Stimulated activated CD4-positive, alpha-beta T cell treated with anti-CD3 and anti-CD28 coated beads, Interleukin-1b, Interleukin-23, amount 100 ng/mL, for 1 hour (primary cell): ENCODE measurements at regions not wholly inside any gene's neighbourhood (a gene's known extent, or its start where the extent isn't known, plus 50 kb on each side); places are given as distances from the start of the nearest gene placed in this dataset.
"Not testable (repeated sequence)": the region's sequence is repeated elsewhere in the genome, so short reads cannot be mapped to it uniquely, and the experiment has no call there.

Experiments used
- DNase-seq, 2 donors: peaks; one replicate each; pipeline ENCODE4 v3.0.0-alpha.2; 2020; ENCODE audit warnings: low read depth in 2 of 2

DNA sequence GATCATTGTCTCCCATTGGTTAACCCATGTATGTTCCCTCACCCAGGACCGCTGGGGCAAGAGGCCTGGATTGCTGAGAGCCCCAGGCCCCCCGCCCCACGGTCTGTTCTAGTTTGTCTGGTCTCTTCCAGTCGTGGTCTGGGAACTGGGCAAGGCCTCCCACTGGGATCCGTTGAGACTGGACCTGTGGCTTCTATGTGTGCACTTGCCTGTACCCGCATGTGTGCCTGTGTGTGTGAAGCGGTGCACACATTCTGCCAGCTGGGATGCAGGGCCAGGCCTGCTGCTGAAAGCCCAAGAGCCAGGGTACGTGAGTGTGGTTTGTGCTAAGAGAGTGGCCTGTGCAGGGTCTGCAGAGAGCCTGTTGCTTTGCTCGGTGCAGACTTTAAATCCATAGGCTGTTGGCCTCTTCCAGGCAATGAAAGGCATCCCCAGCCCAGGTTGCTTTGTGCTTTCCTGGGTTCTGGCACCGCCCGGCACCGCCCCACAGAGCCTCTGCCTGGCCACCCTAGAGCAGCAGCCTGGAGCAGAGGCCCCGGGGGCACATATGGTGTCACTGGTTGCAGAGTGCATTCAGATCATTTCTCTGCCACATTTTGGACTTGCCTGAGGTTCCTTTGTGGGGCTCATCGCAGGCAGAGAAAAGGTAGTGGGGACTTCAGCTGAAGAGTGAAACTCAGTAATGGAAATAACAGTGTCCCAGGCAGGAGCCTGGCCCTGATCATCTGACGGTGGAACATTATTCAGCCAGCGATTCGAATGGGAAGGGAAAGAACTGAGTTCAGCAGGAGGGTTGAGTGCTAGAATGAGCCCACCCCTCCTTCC, 215.5 kb downstream of the GLRX3 start:
- no peak for DNase-seq

DNA sequence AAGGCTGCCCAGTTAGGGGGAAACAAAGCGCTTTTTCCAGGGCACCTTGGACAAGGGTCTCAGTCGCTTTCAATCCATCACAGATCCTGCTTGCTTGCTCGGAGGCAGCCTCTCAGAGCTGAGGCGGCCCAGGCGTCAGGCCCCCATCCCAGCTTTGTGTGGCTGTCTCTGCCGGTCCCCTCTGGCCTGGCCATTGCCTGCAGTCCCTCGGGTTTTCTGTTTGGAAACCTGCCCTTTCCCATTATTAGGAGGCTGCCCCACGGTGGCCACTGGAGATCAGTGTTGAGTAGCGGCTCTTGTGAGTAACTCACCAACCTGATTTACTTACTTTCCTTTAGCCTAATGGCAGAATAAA, 216.1 kb downstream of the GLRX3 start:
- no peak for DNase-seq

DNA sequence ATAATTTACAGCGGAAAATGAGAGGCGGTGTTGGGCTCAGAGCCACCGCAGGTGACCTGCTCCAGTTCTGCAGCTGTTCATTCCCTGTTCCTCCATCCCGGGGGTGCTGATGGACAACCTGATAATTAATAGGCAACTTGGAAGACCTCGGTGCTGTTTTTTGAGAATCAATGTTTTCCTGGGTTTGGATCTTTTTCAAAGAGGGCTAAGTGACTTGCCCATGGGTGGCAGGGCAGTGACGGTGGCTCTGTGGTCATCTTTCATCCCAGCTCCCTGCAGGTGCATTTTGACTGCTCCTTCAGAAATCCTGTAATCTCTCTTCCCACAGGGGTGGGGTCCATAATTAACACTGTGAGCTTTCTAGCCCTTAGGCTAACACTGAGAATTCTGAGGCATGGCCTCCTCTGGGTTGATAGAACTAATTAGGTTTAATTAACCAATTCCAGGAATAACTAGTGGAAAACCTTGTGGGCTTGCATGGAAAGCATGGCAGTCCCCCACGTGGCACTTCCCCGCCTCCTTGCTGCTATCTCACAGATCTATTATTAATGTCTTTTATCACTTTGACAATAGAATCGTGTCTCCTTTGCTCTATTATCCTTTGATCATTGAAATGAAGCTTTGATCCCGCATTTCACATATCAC, 217.9 kb downstream of the GLRX3 start:
- DNase-seq: no peak

DNA sequence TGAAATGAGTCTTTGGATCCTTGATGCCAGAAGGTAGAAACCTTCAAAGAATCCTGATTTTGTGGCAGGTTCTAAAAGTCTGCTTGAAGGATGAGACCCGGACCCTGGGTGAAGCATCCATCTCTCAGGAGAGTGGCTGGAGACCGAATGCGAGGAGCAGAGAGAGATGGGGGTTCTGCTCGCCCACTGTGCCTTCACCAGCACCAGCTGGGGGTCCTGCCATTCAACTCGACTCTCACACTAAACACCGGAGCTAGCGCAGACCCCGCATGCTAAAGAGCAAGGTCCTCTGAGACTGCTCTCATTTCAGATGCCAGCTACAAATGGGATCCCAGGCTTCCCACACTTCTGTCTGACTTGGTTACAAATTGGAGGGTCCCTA, 218.4 kb downstream of the GLRX3 start:
- no peak for DNase-seq

DNA sequence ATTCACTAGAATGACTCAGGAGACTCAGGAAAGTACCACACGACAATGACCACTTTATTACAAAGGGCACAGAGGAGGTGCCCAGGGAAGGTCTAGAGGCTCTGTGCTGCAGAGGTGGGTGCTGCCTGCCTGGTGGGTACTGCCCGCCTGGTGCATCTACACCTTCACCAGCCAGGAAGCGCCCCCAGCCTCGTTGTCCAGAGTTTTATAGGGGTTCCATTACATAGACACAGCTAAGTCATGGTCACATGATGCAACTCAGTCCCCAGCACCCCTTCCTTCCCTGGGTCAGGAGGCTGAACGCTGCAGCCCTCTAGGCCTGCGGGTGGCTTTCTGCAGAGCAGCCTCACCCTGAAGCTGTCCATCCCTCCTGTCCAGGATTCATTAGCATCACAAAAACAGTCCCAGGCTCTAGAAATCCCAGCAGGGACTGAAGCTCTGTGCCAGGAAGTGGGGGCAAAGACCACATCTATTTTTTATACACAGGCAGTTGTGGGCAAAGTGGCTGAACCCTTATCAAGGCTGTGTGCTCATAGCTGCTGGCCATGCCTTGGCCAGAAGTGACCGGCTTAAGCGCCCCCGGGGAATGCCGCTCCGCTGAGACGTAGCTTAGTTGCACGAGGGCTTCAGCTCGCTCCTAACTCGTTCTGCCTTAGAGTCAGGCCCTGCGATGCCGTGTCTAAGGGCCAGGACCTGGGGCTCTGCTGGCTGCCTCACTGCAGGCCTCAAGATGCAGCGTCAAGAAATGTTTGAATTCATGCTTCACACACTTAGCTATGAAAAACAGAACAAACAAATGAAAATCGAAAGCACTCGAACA, 219.0 kb downstream of the GLRX3 start:
- no peak for DNase-seq

DNA sequence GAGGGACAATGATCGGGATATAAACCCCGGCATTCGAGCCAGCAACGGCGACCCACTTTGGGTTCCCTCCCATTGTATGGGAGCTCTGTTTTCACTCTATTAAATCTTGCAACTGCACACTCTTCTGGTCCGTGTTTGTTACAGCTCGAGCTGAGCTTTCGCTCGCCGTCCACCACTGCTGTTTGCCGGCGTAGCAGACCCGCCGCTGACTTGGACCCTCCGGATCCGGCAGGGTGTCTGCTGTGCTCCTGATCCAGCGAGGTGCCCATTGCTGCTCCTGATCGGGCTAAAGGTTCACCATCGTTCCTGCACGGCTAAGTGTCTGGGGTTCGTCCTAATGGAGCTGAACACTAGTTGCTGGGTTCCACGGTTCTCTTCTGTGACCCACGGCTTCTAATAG, 220.2 kb downstream of the GLRX3 start:
- not testable (repeated sequence) for DNase-seq

DNA sequence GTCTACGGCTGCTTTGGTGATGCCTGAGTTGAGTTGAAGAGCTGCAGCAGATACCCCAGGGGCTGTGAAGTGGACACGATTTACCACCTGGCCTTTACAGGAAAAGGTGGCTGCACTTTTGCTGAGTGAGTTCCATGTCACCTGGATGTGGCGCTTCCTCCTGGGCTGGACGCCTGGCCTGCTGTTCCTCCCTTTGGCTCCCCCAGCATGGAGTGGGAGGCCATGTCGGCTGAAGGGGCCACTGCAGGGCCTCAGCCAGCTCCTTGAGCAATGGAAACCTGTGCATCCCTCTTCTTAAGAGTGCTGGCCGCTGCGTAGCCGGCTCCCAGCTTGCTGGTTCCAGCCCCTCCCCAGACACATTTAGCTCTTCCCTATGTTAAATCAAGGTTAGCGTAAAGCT, 221.0 kb downstream of the GLRX3 start:
- no peak for DNase-seq

DNA sequence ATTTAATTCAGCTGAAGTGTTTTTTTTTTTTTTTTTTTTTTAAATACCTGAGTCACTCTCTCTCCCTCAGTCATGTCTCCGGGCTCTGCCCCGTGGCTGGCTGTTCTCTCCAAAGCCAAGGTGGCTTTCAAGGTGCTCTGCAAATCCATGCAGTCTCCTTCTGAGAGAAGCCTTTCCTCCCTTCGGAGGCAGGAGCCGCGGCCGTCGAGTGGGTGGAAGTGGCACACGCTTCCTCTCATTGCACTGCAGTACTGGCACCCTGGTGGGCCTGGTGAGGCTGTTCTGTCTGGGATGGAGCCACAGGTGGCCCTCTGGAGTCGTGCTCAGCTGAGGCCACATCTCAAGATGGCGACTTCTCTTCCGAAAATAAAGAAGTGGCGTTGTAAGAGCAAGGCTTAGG, 221.8 kb downstream of the GLRX3 start:
- DNase-seq: no peak

DNA sequence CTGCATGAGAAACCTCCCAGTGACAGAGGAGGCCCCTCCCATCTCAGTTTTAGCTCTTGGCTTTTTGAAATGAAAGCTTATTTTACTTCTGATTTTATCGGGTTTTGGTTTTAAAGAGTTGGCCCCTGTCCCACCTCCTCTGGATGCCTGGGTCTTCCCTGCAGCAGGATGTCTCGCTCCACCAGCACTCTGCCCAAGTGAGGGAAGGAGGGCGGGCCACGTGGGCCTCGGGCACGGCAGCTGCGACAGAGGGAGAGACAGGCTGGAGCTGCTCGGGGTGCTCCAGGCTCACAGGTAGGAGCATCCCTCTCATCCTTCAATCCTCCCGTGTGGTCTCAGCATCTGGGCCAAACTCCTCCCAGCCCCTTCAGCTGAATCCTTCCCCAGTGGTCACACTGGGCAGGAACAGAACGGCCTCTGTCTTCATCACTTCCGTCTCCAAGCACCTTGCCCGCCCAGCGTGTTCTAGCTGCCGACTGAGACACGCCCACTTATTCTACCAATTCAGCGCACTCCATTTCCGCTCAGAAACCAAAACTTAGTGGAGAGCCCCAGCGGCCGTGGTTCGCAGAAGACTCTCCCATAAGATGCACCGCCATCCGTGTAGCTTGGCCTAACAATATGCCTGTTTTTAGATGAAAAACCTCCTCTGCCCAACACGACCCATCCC, 222.9 kb downstream of the GLRX3 start:
- no peak for DNase-seq

DNA sequence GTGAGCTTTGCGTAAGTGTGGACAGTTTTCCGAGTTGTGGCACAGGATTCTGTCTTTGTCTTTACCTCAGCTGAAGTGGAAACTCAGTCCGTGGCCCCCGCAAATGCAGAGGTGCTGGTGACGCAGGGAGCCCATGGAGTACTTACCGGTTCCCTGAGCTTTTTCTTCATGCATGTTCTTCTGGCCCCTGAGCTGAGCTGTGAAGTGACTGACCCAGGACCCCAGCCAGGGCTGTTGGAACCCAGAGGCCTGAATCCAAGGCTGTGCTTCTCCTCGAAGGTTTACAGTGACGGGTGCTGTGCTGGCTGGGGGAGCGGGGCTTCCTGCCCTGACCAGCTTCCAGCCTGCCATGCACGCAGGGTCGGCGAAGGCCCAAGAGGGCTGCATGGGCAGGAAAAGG, 223.5 kb downstream of the GLRX3 start:
- no peak for DNase-seq

DNA sequence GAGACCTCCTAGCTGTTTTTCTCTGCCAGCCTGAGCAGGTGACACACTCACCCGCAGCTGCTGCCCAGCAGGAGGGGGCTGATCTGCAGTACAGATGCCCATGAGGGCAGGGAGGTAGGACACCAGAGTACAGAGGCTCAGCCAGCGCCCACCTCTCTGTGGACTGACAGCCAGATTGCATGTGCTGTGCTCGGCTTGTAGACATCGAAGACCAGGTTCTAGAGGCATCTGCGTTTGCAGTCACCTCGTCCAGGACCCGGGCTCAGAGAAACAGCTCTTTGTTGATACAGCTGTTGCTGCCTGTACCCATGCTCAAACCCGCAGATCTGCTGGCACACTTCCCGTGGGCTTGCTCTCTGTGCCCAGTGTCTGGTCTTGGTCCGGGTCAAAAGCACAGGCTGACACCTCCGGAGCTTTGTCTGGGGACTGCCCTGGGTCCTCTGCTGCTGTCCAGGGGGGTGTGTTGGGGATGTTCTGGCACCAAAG, 224.7 kb downstream of the GLRX3 start:
- no peak for DNase-seq

DNA sequence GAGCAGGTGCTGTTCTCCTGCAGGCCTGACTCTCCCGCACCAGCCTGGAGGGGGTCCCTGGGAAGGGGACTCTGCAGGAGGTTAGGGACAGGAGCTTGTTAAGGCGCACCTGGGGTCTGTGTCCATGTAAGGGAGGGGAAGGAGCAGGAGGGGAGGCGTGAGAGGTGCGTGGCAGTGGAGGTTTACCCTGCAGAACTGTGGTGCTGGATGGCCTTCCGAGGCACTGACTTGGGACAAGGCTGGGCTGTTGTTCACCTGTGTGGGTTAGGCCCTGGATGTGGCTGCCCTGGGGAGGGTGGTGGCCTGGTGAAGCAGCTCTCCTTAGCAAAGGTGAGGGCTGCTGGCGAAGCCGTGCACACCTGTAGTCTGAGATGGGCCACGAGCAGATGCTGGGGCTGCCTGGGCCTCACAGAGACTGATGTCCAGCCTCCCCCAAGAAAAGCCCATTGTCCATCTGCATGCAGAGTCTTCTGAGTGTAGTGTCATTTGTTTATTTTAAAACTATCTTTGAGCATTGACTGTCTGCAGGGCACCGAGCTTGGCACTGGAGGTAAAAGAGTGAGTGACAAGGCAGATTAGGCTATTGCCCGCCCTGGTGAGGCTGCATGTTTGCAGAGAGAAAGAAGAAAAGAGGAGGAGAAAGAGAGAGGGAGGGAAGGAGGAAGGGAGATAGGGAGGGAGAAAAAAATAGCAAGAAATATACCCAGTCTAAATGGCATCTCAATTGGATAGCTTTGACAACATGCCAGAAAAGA, 225.3 kb downstream of the GLRX3 start:
- DNase-seq: no peak

DNA sequence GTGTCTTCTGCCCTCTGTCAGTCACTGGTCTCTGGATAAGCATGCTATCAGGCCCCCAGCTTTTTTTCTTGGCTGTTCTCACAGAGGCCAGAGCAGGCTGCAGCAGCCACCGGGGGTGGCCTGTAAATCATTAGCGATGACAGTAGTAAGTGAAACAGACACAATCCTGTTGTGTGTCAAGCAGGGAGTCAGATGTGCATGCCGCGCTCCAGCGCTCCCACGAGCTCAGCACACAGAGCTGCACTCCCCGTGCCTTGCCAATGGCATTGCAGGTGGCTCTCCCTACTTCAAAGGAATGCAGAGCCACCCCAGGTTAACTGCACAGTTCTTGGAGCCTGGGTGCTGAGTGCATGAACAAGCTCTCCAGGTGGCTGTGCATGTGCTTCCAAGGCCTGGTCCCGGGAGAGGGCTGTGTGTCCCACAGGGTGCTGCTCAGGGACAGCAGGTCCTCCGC, 226.1 kb downstream of the GLRX3 start:
- DNase-seq: no peak

DNA sequence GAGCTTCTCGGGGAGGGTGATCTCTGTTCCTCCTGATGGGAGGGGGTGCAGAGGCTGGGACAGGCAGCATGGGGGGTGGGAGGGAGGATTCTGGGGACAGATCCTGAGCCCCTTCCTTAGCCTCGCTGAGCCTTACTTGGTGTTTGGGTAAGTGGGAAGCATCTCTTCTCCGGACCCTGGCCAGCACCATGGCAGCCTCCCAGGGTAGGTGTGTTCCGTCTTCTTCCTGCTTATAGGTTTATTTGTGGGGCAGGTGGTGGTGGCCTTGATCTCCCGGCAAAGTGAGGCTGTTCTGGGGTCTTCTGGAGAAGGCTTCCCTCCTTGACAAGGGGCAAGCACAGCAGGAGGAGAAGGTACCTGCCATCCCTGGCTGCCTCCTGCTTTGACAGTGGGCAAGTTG, 226.9 kb downstream of the GLRX3 start:
- DNase-seq: no peak

DNA sequence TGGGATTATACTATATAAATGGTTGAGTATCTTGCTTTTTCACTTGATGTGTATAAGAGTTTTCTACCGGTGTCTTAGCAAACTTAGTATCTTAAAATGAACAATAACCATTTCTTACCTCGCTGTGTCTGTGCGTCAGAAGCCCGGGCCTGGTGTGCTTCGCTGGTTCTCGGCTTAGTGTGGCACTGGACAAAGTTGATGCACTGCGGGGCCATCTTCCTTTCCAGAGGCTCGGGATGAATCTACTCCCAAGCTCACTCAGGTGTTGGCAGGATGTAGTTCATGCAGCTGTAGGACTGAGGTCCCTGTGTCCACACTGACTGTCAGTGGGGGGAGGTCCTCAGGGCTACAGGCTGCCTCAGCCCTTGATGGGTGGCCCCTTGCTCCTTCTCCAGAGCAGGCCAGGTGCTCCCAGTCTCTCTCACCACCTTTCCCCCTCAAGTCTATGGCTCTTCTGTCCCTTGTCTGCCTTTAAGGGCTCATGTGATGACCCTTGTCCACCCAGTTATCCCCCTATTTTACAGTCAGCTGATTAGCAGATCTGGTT, 227.8 kb downstream of the GLRX3 start:
- DNase-seq: no peak

DNA sequence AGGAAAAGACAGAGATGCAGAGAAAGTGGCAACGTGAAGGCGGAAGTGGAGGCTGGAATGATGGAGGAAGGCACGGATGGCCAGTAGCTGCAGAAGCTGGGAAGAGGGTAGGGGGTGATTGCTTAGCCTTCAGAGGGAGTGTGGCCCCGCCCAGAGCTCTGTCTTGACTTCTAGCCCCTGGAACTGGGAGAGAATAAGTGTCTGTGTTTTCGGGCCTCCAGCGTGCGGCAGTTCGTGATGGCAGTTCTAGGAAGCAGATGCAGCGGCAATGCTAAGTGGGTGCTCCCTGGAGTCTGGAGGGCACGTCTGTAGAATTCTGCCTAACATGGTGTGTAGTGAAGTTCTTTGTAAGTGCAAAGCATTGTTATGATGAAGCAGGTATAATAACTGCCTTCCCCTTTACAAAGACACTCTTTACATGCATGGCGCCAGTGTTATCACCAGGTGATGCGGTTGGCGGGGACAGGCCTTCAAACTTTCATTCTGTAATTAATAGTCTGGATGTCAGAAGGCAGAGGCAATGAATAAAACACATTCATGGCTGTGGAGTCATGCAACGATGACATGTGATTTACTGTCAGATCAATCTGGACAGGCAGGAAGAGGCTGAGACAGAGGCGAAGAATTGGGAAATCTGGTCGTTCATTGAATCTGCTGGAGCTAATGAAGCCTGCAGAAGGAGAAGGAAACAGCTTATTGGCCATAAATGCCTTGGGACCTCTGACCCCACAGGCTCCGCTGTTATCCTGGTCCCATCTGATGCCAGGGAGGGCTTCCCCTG, 228.6 kb downstream of the GLRX3 start:
- no peak for DNase-seq

DNA sequence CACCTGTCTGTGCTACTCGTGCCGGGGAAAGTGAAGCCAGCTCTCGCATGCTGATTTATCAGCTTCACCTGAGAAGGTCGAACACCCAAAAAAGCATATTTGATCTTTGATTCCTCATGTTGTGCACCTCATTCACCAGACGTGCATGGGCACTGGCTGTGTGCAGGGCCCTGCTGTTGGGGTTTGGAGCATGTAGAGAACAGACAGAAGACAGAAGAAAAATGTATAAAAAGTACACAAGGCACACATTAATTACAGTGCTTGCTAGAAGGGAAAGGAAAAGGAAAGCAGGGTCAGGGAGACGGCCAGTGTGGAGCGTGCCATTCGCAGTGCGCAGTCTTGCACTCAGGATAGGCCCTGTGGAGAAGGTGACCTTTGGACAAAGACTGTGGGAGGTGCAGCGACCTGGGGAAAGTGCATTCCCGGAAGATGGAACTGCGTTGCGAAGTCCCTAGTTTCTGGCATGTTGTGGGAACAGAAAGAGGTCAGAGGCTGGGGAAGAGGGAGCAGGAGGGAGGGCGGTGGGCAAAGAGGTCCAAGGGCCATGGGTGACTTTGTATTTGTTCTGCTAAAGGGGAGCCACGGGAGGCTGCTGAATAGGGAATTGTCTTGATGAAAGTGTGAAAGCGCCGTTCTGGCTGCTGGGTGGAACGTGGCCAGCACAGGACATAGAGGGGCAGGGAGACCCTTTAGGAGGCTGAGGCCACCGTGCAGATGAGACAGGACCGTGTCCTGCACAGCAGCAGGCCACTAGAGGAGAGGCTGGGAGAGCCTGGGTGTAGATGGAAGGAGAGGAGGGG, 232.8 kb downstream of the GLRX3 start:
- no peak for DNase-seq

DNA sequence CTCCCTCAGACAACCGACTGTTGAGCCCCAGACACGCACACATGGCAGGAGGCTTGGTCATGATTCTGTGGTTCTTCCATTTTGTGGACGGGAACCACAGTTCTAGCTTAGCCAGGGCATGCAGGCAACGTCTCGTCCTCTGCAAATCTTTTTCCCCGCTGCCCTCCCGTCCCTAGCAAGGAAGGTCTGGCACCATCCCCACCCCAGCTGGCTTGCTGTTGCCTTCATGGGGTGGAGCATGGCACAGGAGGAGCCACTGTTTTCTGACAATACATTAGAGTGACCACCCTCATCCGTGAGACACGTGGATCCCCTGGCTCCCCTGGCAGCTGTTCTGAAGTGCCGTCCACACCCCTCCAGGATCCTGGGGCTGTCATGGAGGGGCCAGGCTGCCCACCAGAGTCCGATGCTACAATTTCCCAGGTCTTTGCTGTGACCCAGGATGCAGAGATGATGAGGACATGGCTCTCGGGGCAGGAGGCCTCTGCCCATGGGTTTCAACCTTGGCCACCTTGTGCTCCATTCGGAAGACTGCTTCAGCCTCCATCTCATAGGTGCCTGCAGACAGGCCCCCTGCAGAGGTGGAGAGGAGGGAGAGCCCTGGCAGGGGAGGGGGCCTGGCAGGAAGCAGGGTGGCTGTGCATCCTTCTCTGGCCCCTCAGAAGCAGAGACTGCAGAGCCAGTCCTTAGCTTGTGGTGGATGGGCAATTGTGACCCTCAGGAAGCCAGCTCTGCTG, 233.6 kb downstream of the GLRX3 start:
- DNase-seq: no peak

DNA sequence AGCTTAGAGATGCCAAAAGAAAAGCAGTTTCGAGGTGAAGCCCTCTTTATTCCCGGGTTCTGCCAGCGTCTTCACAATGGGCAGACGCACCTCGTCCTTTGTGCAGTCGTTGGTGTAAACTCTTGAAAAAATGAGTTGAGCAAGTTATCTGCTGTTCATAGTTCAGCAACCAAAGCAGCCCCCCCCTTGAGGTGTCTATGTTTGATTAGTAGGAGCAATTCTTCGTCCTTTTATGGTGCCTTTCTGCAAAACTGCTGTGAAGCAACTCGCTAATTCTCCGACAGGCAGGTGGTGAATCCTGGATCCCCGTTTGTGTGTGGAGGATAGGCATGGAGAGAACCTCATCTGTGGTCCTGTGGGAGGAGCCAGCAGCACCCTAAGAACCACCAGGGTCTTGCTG, 234.5 kb downstream of the GLRX3 start:
- no peak for DNase-seq
